Gastroesophageal sphincter (tissue), 3 donors: ENCODE measurements at regions not wholly inside any gene's neighbourhood (a gene's known extent, or its start where the extent isn't known, plus 50 kb on each side); places are given as distances from the start of the nearest gene placed in this dataset.
"Not testable (repeated sequence)": the region's sequence is repeated elsewhere in the genome, so short reads cannot be mapped to it uniquely, and the experiment has no call there.

Source experiments
- CTCF ChIP-seq, 4 experiments: fragments of 200-600 bp in 2 of 4; fragments of 450-650 bp in 2 of 4; sonication (generic) in 1 of 4; IDR thresholded peaks; one replicate each; pipeline ENCODE4 v1.5.1; 2017 to 2019; ENCODE audit warnings: antibody characterized with exemption in 4 of 4, mild to moderate bottlenecking in 2 of 4, moderate library complexity in 2 of 4
- EP300 ChIP-seq: sonication (generic); formaldehyde crosslinking; IDR thresholded peaks from one replicate; pipeline ENCODE4 v1.6.1; 2017; ENCODE audit warnings: antibody characterized with exemption, mild to moderate bottlenecking
- POLR2A ChIP-seq, 2 donors: fragments of 450-650 bp; IDR thresholded peaks; one replicate each; pipeline ENCODE4 v1.6.1; 2017; ENCODE audit warnings: antibody characterized with exemption in 2 of 2, mild to moderate bottlenecking in 2 of 2, moderate library complexity in 1 of 2
- POLR2AphosphoS5 ChIP-seq: sonication (generic); formaldehyde crosslinking; IDR thresholded peaks from one replicate; pipeline ENCODE4 v1.6.1; 2017; ENCODE audit warnings: antibody characterized with exemption

- not testable (repeated sequence) for TF ChIP-seq CTCF (IDR thresholded peaks at IDR 0.05); POLR2A (IDR thresholded peaks at IDR 0.05); EP300; POLR2AphosphoS5
Measured at GRCh38 chr4:94044471-94044870, 163.2 kb upstream of the SMARCAD1 start.
